BLaER1 (cell line): ENCODE measurements at regions not wholly inside any gene's neighbourhood (a gene's known extent, or its start where the extent isn't known, plus 50 kb on each side); places are given as distances from the start of the nearest gene placed in this dataset.
A peak's percentile ranks its signal among the peaks of the same experiment; 100 is the strongest.
"Not testable (repeated sequence)": the region's sequence is repeated elsewhere in the genome, so short reads cannot be mapped to it uniquely, and the experiment has no call there.

Experiments used
- H3K27ac ChIP-seq: shearing (Covaris generic); formaldehyde crosslinking; 2 replicates; pipeline ENCODE4 v1.8.1; 2022
- H3K27me3 ChIP-seq: shearing (Covaris generic); formaldehyde crosslinking; 2 replicates; pipeline ENCODE4 v1.8.1; 2022
- H3K36me3 ChIP-seq: shearing (Covaris generic); formaldehyde crosslinking; 2 replicates; pipeline ENCODE4 v1.8.1; 2022
- H3K4me1 ChIP-seq: shearing (Covaris generic); formaldehyde crosslinking; 2 replicates; pipeline ENCODE4 v1.8.1; 2022
- H3K4me2 ChIP-seq: shearing (Covaris generic); formaldehyde crosslinking; 2 replicates; pipeline ENCODE4 v1.8.1; 2022
- H3K4me3 ChIP-seq: shearing (Covaris generic); formaldehyde crosslinking; 2 replicates; pipeline ENCODE4 v1.8.1; 2022
- H3K9ac ChIP-seq: shearing (Covaris generic); formaldehyde crosslinking; 2 replicates; pipeline ENCODE4 v1.8.1; 2022
- H3K9me3 ChIP-seq: shearing (Covaris generic); formaldehyde crosslinking; 2 replicates; pipeline ENCODE4 v1.8.1; 2022
- H4K20me1 ChIP-seq: shearing (Covaris generic); formaldehyde crosslinking; 2 replicates; pipeline ENCODE4 v1.8.1; 2022
- Cebpa-rat ChIP-seq: shearing (Covaris generic); IDR thresholded peaks from 2 replicates; pipeline ENCODE4 v1.8.1; 2022

- Histone ChIP-seq H3K9ac (no peak overlapping the region), H3K4me2 (no peak overlapping the region), H3K4me3 (no peak overlapping the region), H3K9me3 (no peaks in the 10 kb centered on the region), H3K36me3 (no peaks in the 10 kb centered on the region), H3K27me3 (no peaks in the 10 kb centered on the region), H3K4me1 (peaks cover 6% of the 10 kb centered on the region), H4K20me1 (no peaks in the 10 kb centered on the region), H3K27ac (no peak overlapping the region)
- no peak for TF ChIP-seq Cebpa-rat
Observed at GRCh38 chr6:167219967-167220512, 62.3 kb upstream of the GPR31 start.

GRCh38 chr6:167221400-167222201 is 63.8 kb upstream of the GPR31 start:
- TF ChIP-seq Cebpa-rat = no peak
- Histone ChIP-seq H3K27me3 (no peaks in the 10 kb centered on the region), H3K4me2 (no peak overlapping the region), H3K27ac (no peak overlapping the region), H3K9me3 (no peaks in the 10 kb centered on the region), H3K36me3 (no peaks in the 10 kb centered on the region), H3K4me3 (no peak overlapping the region), H3K4me1 (peaks cover 6% of the 10 kb centered on the region), H3K9ac (no peak overlapping the region), H4K20me1 (no peaks in the 10 kb centered on the region)

- H3K27ac ChIP-seq = not testable (repeated sequence)
Observed at GRCh38 chr6:167225566-167226382, 65.3 kb upstream of the UNC93A start.

GRCh38 chr6:167226383-167226685 is 64.8 kb upstream of the UNC93A start:
- Histone ChIP-seq H3K4me3 (no peak overlapping the region), H3K9ac (no peak overlapping the region), H3K27ac (no peak overlapping the region), H3K4me1 (peaks cover 6% of the 10 kb centered on the region), H3K4me2 (no peak overlapping the region), H3K36me3 (no peaks in the 10 kb centered on the region), H3K27me3 (no peaks in the 10 kb centered on the region), H3K9me3 (no peaks in the 10 kb centered on the region), H4K20me1 (no peaks in the 10 kb centered on the region)
- no peak for TF ChIP-seq Cebpa-rat

More at GRCh38 chr6:167225566-167226382, 65.3 kb upstream of the UNC93A start:
- H3K4me2 ChIP-seq, H4K20me1 ChIP-seq, H3K36me3 ChIP-seq, H3K27me3 ChIP-seq, H3K9me3 ChIP-seq, H3K4me3 ChIP-seq, H3K4me1 ChIP-seq, H3K9ac ChIP-seq: not testable (repeated sequence)

GRCh38 chr6:167226791-167227190 is 64.3 kb upstream of the UNC93A start:
- Histone ChIP-seq H3K4me3 (no peak overlapping the region), H3K9ac (no peak overlapping the region), H3K27me3 (no peaks in the 10 kb centered on the region), H3K36me3 (no peaks in the 10 kb centered on the region), H3K9me3 (no peaks in the 10 kb centered on the region), H4K20me1 (no peaks in the 10 kb centered on the region), H3K4me1 (peaks cover 6% of the 10 kb centered on the region), H3K4me2 (no peak overlapping the region), H3K27ac (no peak overlapping the region)
- no peak for TF ChIP-seq Cebpa-rat

GRCh38 chr6:167227984-167228383 is 63.1 kb upstream of the UNC93A start:
- H3K27ac ChIP-seq = no peak overlapping the region
- H3K4me3 ChIP-seq = no peak overlapping the region

GRCh38 chr6:167229586-167229985 is 61.5 kb upstream of the UNC93A start:
- no peak overlapping the region for H3K4me3 ChIP-seq
- no peak overlapping the region for H3K27ac ChIP-seq
- H3K4me2 ChIP-seq = no peak overlapping the region
- peaks cover 3% of the 10 kb centered on the region; the same call in 1 of the 2 replicates for H3K4me1 ChIP-seq
- no peak for TF ChIP-seq Cebpa-rat
- H4K20me1 ChIP-seq = no peaks in the 10 kb centered on the region
- no peaks in the 10 kb centered on the region for H3K27me3 ChIP-seq
- no peak overlapping the region for H3K9ac ChIP-seq
- no peaks in the 10 kb centered on the region for H3K9me3 ChIP-seq
- H3K36me3 ChIP-seq = no peaks in the 10 kb centered on the region

More at GRCh38 chr6:167227984-167228383, 63.1 kb upstream of the UNC93A start:
- no peak for TF ChIP-seq Cebpa-rat
- Histone ChIP-seq H4K20me1 (no peaks in the 10 kb centered on the region), H3K4me2 (no peak overlapping the region), H3K9me3 (no peaks in the 10 kb centered on the region), H3K36me3 (no peaks in the 10 kb centered on the region), H3K4me1 (peaks cover 6% of the 10 kb centered on the region), H3K27me3 (no peaks in the 10 kb centered on the region), H3K9ac (no peak overlapping the region)

- no peak overlapping the region for H3K9ac ChIP-seq
- H3K4me1 ChIP-seq = peaks cover 10% of the 10 kb centered on the region
- no peaks in the 10 kb centered on the region for H4K20me1 ChIP-seq
- no peak overlapping the region for H3K4me3 ChIP-seq
- H3K4me2 ChIP-seq = no peak overlapping the region
- H3K27ac ChIP-seq = no peak overlapping the region
- no peaks in the 10 kb centered on the region for H3K9me3 ChIP-seq
- no peaks in the 10 kb centered on the region for H3K36me3 ChIP-seq
- no peak for TF ChIP-seq Cebpa-rat
- H3K27me3 ChIP-seq = no peaks in the 10 kb centered on the region
Observed at GRCh38 chr6:167230288-167230687, 60.8 kb upstream of the UNC93A start.

GRCh38 chr6:167232356-167232755 is 58.8 kb upstream of the UNC93A start:
- no peak for TF ChIP-seq Cebpa-rat

GRCh38 chr6:167233490-167233889 is 57.6 kb upstream of the UNC93A start:
- Histone ChIP-seq H3K4me2 (no peak overlapping the region), H3K27me3 (no peaks in the 10 kb centered on the region), H3K9me3 (no peaks in the 10 kb centered on the region), H3K4me3 (no peak overlapping the region), H4K20me1 (no peaks in the 10 kb centered on the region), H3K4me1 (peaks cover 25% of the 10 kb centered on the region), H3K36me3 (no peaks in the 10 kb centered on the region), H3K9ac (no peak overlapping the region), H3K27ac (no peak overlapping the region)
- no peak for TF ChIP-seq Cebpa-rat

More at GRCh38 chr6:167232356-167232755, 58.8 kb upstream of the UNC93A start:
- Histone ChIP-seq H3K9ac (no peak overlapping the region), H3K36me3 (no peaks in the 10 kb centered on the region), H3K4me3 (no peak overlapping the region), H3K27me3 (no peaks in the 10 kb centered on the region), H3K9me3 (no peaks in the 10 kb centered on the region), H4K20me1 (no peaks in the 10 kb centered on the region), H3K27ac (no peak overlapping the region), H3K4me2 (no peak overlapping the region), H3K4me1 (peaks cover 15% of the 10 kb centered on the region)

- H3K27ac ChIP-seq, H3K4me3 ChIP-seq, H4K20me1 ChIP-seq, H3K9ac ChIP-seq, H3K27me3 ChIP-seq, H3K9me3 ChIP-seq, H3K36me3 ChIP-seq: not testable (repeated sequence)
- peak overlapping the region; percentile 65 for H3K4me2 ChIP-seq
- H3K4me1 ChIP-seq = peaks cover 25% of the 10 kb centered on the region
Observed at GRCh38 chr6:167234576-167234975, 56.5 kb upstream of the UNC93A start.
